Progenitor cell of endocrine pancreas (in vitro differentiated cells): ENCODE measurements at regions not wholly inside any gene's neighbourhood (a gene's known extent, or its start where the extent isn't known, plus 50 kb on each side); places are given as distances from the start of the nearest gene placed in this dataset.

ENCODE experiments used
- DNase-seq: peaks from one replicate; pipeline ENCODE4 v3.0.0; 2021; ENCODE audit warnings: low spot score; ENCODE audit not compliant: unreplicated experiment
- H3K27ac Mint-ChIP-seq: 2 replicates; pipeline ENCODE4 v1.8.0; 2021; ENCODE audit warnings: mild to moderate bottlenecking, moderate library complexity, mixed read lengths
- H3K27me3 Mint-ChIP-seq: 2 replicates; pipeline ENCODE4 v1.8.0; 2021; ENCODE audit warnings: mixed read lengths
- H3K36me3 Mint-ChIP-seq: 2 replicates; pipeline ENCODE4 v1.8.0; 2022; ENCODE audit warnings: mixed read lengths; ENCODE audit not compliant: insufficient read depth
- H3K4me1 Mint-ChIP-seq: 2 replicates; pipeline ENCODE4 v1.8.0; 2021; ENCODE audit warnings: low read depth, mixed read lengths
- H3K4me3 Mint-ChIP-seq: 2 replicates; pipeline ENCODE4 v1.8.0; 2021; ENCODE audit warnings: low read depth, mild to moderate bottlenecking, moderate library complexity, mixed read lengths
- H3K9me3 Mint-ChIP-seq: 2 replicates; pipeline ENCODE4 v1.8.0; 2021; ENCODE audit warnings: low read depth, mixed read lengths
- TF ChIP-seq, protein P1 (sequence below): fragments of 200-600 bp; sonication (generic); IDR thresholded peaks from one replicate; pipeline ENCODE4 v1.5.0; 2021; ENCODE audit warnings: antibody characterized with exemption, mild to moderate bottlenecking; ENCODE audit not compliant: unreplicated experiment

DNA sequence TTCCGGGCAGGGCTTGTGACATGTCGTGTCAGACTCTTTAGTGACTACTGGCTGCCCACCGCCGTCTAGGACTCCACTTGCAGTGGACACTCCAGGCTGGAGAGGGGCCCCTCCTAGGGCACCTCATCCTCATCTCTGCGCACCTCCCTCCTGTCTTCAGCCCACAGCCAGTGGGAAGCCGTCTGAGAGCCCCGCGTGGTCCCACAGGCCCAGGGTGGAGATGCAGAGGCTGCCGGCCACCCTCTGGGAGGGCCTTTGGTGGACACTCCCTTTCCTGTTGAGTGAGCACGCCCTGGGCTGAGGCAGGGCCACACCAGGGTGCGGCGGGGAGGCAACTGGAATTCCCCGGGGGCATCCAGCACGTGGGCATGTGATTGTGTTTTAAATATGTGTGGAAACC, 80.5 kb downstream of the IRX2 start:
- no peaks in the 10 kb centered on the region for H3K36me3 Mint-ChIP-seq
- H3K4me1 Mint-ChIP-seq: peaks cover 4% of the 10 kb centered on the region
- TF ChIP-seq, protein P1, sequence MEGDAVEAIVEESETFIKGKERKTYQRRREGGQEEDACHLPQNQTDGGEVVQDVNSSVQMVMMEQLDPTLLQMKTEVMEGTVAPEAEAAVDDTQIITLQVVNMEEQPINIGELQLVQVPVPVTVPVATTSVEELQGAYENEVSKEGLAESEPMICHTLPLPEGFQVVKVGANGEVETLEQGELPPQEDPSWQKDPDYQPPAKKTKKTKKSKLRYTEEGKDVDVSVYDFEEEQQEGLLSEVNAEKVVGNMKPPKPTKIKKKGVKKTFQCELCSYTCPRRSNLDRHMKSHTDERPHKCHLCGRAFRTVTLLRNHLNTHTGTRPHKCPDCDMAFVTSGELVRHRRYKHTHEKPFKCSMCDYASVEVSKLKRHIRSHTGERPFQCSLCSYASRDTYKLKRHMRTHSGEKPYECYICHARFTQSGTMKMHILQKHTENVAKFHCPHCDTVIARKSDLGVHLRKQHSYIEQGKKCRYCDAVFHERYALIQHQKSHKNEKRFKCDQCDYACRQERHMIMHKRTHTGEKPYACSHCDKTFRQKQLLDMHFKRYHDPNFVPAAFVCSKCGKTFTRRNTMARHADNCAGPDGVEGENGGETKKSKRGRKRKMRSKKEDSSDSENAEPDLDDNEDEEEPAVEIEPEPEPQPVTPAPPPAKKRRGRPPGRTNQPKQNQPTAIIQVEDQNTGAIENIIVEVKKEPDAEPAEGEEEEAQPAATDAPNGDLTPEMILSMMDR: no peak
- H3K27me3 Mint-ChIP-seq: peaks cover 46% of the 10 kb centered on the region
- DNase-seq: no peak
- H3K4me3 Mint-ChIP-seq: no peak overlapping the region
- H3K9me3 Mint-ChIP-seq: no peaks in the 10 kb centered on the region
- no peak overlapping the region for H3K27ac Mint-ChIP-seq

GRCh38 chr5:2669913-2670312, 81.6 kb downstream of the IRX2 start:
- no peak for DNase-seq
- TF ChIP-seq, protein P1: no peak

GRCh38 chr5:2669259-2669658, 82.2 kb downstream of the IRX2 start:
- TF ChIP-seq, protein P1: no peak
- Mint-ChIP-seq H3K27ac (no peak overlapping the region), H3K4me1 (no peaks in the 10 kb centered on the region), H3K27me3 (peaks cover 47% of the 10 kb centered on the region), H3K4me3 (no peak overlapping the region), H3K9me3 (no peaks in the 10 kb centered on the region), H3K36me3 (no peaks in the 10 kb centered on the region)
- DNase-seq: no peak

More at GRCh38 chr5:2669913-2670312, 81.6 kb downstream of the IRX2 start:
- Mint-ChIP-seq H3K9me3 (no peaks in the 10 kb centered on the region), H3K4me1 (peaks cover under 1% of the 10 kb centered on the region), H3K27me3 (peaks cover 42% of the 10 kb centered on the region), H3K36me3 (no peaks in the 10 kb centered on the region), H3K27ac (no peak overlapping the region), H3K4me3 (no peak overlapping the region)

GRCh38 chr5:2666081-2666480, 85.4 kb downstream of the IRX2 start:
- H3K36me3 Mint-ChIP-seq: peaks cover 1% of the 10 kb centered on the region
- H3K4me1 Mint-ChIP-seq: peaks cover 2% of the 10 kb centered on the region
- DNase-seq: no peak
- no peaks in the 10 kb centered on the region for H3K9me3 Mint-ChIP-seq
- TF ChIP-seq, protein P1: no peak
- H3K27me3 Mint-ChIP-seq: peaks cover 40% of the 10 kb centered on the region
- H3K4me3 Mint-ChIP-seq: no peak overlapping the region
- H3K27ac Mint-ChIP-seq: no peak overlapping the region

DNA sequence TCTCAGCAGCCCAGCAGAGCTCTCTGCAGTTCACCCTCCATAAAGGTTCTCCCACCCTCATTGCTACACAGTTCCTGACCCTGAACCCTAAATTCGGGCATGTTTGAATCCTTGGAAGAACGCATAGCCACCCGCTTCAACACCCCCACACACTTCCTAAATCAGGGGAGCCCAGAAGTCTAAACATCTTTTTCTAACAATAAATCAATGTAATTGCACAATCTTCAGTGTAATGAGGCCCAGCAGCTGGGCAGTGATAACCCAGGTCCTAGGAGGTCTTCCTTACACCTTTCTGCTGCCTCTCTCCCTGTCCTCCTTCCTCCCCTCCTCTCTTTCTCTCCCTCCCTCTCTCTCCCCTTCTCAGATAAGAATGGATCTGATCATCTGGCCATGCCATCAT, 88.0 kb downstream of the IRX2 start:
- H3K4me3 Mint-ChIP-seq: no peak overlapping the region
- H3K27ac Mint-ChIP-seq: no peak overlapping the region
- H3K36me3 Mint-ChIP-seq: peaks cover 1% of the 10 kb centered on the region
- H3K9me3 Mint-ChIP-seq: no peaks in the 10 kb centered on the region
- no peak for DNase-seq
- TF ChIP-seq, protein P1: no peak
- peaks cover 3% of the 10 kb centered on the region for H3K4me1 Mint-ChIP-seq
- peaks cover 55% of the 10 kb centered on the region for H3K27me3 Mint-ChIP-seq
